ENCODE measurements at regions not wholly inside any gene's neighbourhood (a gene's known extent, or its start where the extent isn't known, plus 50 kb on each side); places are given as distances from the start of the nearest gene placed in this dataset.

DNA sequence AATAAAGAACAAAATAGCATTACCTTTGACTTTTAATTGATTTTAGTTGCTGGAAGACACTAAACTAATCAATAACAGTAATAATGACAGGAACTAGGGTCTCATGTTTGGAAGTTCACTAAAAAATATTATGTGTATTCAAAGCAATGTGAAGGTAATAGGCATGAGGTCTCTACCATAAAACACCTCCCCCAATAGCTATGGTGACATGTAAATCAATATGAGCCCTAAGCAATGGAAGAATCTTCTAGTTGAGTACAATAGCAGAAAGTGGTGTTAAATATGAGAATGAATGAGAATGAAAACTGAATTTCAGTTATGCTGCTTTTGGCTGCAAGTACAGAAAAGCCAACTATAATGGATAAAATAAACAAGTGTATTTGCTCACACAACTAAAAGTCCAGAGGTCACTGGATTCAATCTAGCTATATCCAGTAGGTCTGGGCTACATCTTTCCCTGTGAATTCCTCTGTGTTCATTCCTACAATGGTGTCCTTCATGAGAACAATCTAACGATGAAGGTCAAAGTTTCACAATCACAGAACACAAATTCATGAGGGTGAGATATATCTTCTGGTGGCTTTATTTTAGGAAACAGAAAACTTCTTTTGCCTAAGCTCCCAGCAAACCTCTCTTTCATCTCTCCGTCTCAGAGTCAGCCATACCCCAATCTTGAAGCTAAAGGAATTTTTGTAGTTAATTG, 728.0 kb downstream of the FSCB start:
- TF ChIP-seq, protein P1, sequence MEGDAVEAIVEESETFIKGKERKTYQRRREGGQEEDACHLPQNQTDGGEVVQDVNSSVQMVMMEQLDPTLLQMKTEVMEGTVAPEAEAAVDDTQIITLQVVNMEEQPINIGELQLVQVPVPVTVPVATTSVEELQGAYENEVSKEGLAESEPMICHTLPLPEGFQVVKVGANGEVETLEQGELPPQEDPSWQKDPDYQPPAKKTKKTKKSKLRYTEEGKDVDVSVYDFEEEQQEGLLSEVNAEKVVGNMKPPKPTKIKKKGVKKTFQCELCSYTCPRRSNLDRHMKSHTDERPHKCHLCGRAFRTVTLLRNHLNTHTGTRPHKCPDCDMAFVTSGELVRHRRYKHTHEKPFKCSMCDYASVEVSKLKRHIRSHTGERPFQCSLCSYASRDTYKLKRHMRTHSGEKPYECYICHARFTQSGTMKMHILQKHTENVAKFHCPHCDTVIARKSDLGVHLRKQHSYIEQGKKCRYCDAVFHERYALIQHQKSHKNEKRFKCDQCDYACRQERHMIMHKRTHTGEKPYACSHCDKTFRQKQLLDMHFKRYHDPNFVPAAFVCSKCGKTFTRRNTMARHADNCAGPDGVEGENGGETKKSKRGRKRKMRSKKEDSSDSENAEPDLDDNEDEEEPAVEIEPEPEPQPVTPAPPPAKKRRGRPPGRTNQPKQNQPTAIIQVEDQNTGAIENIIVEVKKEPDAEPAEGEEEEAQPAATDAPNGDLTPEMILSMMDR (IDR thresholded peaks at IDR 0.05): no peak
- TF ChIP-seq POLR2AphosphoS5 (IDR thresholded peaks at IDR 0.05; ENCODE audit: low read depth, low read length): no peak
- TF ChIP-seq, protein P2, sequence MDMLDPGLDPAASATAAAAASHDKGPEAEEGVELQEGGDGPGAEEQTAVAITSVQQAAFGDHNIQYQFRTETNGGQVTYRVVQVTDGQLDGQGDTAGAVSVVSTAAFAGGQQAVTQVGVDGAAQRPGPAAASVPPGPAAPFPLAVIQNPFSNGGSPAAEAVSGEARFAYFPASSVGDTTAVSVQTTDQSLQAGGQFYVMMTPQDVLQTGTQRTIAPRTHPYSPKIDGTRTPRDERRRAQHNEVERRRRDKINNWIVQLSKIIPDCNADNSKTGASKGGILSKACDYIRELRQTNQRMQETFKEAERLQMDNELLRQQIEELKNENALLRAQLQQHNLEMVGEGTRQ (IDR thresholded peaks at IDR 0.05; ENCODE audit: borderline replicate concordance, low read depth, low read length): no peak
- TF ChIP-seq, protein P3, sequence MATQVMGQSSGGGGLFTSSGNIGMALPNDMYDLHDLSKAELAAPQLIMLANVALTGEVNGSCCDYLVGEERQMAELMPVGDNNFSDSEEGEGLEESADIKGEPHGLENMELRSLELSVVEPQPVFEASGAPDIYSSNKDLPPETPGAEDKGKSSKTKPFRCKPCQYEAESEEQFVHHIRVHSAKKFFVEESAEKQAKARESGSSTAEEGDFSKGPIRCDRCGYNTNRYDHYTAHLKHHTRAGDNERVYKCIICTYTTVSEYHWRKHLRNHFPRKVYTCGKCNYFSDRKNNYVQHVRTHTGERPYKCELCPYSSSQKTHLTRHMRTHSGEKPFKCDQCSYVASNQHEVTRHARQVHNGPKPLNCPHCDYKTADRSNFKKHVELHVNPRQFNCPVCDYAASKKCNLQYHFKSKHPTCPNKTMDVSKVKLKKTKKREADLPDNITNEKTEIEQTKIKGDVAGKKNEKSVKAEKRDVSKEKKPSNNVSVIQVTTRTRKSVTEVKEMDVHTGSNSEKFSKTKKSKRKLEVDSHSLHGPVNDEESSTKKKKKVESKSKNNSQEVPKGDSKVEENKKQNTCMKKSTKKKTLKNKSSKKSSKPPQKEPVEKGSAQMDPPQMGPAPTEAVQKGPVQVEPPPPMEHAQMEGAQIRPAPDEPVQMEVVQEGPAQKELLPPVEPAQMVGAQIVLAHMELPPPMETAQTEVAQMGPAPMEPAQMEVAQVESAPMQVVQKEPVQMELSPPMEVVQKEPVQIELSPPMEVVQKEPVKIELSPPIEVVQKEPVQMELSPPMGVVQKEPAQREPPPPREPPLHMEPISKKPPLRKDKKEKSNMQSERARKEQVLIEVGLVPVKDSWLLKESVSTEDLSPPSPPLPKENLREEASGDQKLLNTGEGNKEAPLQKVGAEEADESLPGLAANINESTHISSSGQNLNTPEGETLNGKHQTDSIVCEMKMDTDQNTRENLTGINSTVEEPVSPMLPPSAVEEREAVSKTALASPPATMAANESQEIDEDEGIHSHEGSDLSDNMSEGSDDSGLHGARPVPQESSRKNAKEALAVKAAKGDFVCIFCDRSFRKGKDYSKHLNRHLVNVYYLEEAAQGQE (IDR thresholded peaks at IDR 0.05; ENCODE audit: low read depth, low read length): no peak

All from SK-N-SH (cell line).